ENCODE measurements at regions not wholly inside any gene's neighbourhood (a gene's known extent, or its start where the extent isn't known, plus 50 kb on each side); places are given as distances from the start of the nearest gene placed in this dataset.

DNA sequence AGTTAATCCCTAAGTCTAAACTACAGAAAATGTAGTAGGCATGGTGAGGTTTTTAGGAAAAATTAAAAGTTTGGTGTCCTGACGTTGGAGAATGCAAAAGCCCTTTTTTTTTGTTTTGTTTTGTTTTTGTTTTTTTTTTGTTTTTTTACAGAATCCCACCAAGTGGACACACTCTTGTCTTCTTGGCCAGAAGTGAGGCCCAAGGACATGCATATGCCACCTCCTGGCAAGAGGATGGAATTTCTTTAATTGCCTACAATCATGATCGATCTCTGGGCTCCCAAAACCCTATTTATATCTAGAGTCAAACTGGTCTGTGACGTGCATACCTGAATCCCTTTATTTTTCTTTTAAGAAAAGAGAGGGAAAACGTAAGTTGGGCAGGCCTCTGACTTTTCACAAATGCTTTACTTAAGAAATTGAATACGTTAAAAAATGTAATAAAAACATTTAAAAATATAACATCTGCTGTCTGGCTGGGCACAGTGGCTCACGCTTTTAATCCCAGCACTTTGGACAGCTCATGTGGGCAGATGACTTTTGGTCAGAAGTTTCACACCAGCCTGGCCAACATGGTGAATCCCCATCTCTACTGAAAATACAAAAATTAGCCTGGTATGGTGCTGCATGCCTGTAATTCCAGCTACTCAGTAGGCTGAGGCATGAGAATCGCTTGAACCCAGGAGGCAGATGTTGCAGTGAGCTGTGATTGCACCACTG is 502.7 kb downstream of the CBLN2 start:
- Mint-ChIP-seq H3K27ac (no peak overlapping the region), H3K36me3 (ENCODE audit: low read depth) (no peaks in the 10 kb centered on the region), H3K9me3 (no peaks in the 10 kb centered on the region), H3K4me3 (no peak overlapping the region), H3K4me1 (no peaks in the 10 kb centered on the region), H3K27me3 (no peaks in the 10 kb centered on the region)
- intact Hi-C loops (cut with micrococcal nuclease) = no loop called here
- DNase-seq = no peak

GRCh38 chr18:72013427-72013850 is 530.7 kb downstream of the CBLN2 start:
- Mint-ChIP-seq H3K4me1 (no peaks in the 10 kb centered on the region), H3K9me3 (no peaks in the 10 kb centered on the region), H3K36me3 (ENCODE audit: low read depth) (no peaks in the 10 kb centered on the region), H3K4me3 (no peak overlapping the region), H3K27me3 (no peaks in the 10 kb centered on the region), H3K27ac (no peak overlapping the region)
- DNase-seq = no peak
- intact Hi-C loops (cut with micrococcal nuclease) = no loop called here

DNA sequence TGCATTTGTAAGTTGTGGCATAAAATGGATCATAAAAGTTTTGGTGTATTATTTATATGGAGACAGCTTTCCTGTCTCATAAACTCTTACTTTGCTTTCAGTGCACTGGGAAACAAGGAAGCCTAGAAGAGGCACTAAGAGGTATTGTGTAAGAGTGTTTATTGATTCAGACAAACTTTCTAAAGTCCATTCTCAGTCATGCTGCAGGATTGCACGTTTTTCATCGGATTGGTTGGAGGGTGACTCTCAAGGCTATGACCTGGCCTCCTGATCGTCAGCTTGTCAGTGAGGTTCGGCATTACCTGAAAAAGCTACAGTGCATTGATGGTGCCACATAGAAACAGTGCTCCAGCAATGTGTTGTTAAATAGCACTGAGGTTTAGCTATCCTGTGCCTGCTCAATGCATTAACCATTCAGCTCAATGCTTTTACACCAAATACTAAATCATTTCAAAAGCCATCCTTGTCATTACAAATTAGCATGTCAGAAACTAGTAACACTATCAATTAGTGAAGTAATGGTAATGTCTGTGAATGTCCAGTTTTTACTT is 545.5 kb downstream of the CBLN2 start:
- DNase-seq = no peak
- no peaks in the 10 kb centered on the region for H3K9me3 Mint-ChIP-seq
- H3K4me3 Mint-ChIP-seq = no peak overlapping the region
- no peaks in the 10 kb centered on the region for H3K4me1 Mint-ChIP-seq
- intact Hi-C loops (cut with micrococcal nuclease) = loop anchor here (5.0 kb wide), 1 partner anchor 49 kb away; no protein-coding TSS in a partner anchor
- no peak overlapping the region for H3K27ac Mint-ChIP-seq
- no peaks in the 10 kb centered on the region for H3K27me3 Mint-ChIP-seq
- H3K36me3 Mint-ChIP-seq (ENCODE audit: low read depth) = no peaks in the 10 kb centered on the region

GRCh38 chr18:71995904-71996465 is 548.2 kb downstream of the CBLN2 start:
- H3K4me1 Mint-ChIP-seq = no peaks in the 10 kb centered on the region
- no peaks in the 10 kb centered on the region for H3K27me3 Mint-ChIP-seq
- no peaks in the 10 kb centered on the region for H3K36me3 Mint-ChIP-seq (ENCODE audit: low read depth)
- intact Hi-C loops (cut with micrococcal nuclease) = loop anchor here (5.0 kb wide), 1 partner anchor 51 kb away; no protein-coding TSS in a partner anchor
- H3K27ac Mint-ChIP-seq = no peak overlapping the region
- H3K9me3 Mint-ChIP-seq = no peaks in the 10 kb centered on the region
- no peak overlapping the region for H3K4me3 Mint-ChIP-seq
- no peak for DNase-seq

GRCh38 chr18:71994273-71994672 is 549.9 kb downstream of the CBLN2 start:
- DNase-seq = no peak
- Mint-ChIP-seq H3K36me3 (ENCODE audit: low read depth) (no peaks in the 10 kb centered on the region), H3K27me3 (no peaks in the 10 kb centered on the region)

GRCh38 chr18:71989616-71990015 is 554.5 kb downstream of the CBLN2 start:
- intact Hi-C loops (cut with micrococcal nuclease) = no loop called here
- no peak overlapping the region for H3K27ac Mint-ChIP-seq
- no peaks in the 10 kb centered on the region for H3K9me3 Mint-ChIP-seq
- no peaks in the 10 kb centered on the region for H3K27me3 Mint-ChIP-seq
- no peak overlapping the region for H3K4me3 Mint-ChIP-seq
- DNase-seq = no peak
- no peaks in the 10 kb centered on the region for H3K36me3 Mint-ChIP-seq (ENCODE audit: low read depth)
- H3K4me1 Mint-ChIP-seq = no peaks in the 10 kb centered on the region

More at GRCh38 chr18:71994273-71994672, 549.9 kb downstream of the CBLN2 start:
- intact Hi-C loops (cut with micrococcal nuclease) = no loop called here
- Mint-ChIP-seq H3K9me3 (no peaks in the 10 kb centered on the region), H3K4me1 (no peaks in the 10 kb centered on the region), H3K27ac (no peak overlapping the region), H3K4me3 (no peak overlapping the region)

DNA sequence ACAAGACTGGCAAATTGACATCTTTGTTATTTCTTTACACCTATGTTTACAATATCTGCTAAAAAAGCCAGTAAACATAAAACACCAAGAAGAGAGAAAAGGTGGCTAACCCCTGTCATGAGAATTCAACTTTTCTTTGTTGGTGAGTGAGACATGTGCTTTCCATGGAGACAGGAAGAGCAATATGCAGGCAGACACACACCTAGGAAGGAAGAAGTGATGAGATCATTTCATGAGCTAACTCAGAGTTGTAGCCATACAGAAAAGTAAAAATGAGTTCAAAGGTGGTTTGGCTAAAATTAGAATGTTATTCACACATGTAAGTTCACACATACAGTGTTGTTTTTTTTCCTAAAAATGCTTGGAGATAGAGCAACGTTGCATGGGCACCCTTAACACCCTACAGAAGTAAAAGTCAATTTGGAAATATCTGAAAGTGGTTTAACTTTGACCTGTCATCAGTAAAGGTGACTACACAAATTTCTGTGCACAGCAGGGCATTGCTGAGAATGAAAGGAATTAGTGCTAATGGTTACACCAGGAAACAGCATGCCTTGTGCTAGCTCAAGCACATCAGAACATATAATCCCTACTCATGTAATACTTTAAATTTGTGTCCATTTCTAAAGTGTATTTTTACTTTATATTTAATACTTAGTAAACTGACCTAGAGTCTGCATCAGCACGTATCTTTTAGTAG is 557.6 kb downstream of the CBLN2 start:
- Mint-ChIP-seq H3K27ac (no peak overlapping the region), H3K4me1 (no peaks in the 10 kb centered on the region), H3K36me3 (ENCODE audit: low read depth) (no peaks in the 10 kb centered on the region), H3K27me3 (no peaks in the 10 kb centered on the region), H3K4me3 (no peak overlapping the region), H3K9me3 (no peaks in the 10 kb centered on the region)
- DNase-seq = no peak
- intact Hi-C loops (cut with micrococcal nuclease) = no loop called here

- H3K9me3 Mint-ChIP-seq = no peaks in the 10 kb centered on the region
- H3K4me3 Mint-ChIP-seq = no peak overlapping the region
- intact Hi-C loops (cut with micrococcal nuclease) = no loop called here
- DNase-seq = no peak
- no peaks in the 10 kb centered on the region for H3K4me1 Mint-ChIP-seq
- H3K27me3 Mint-ChIP-seq = no peaks in the 10 kb centered on the region
- H3K36me3 Mint-ChIP-seq (ENCODE audit: low read depth) = no peaks in the 10 kb centered on the region
- no peak overlapping the region for H3K27ac Mint-ChIP-seq
These were observed 567.4 kb downstream of the CBLN2 start for GRCh38 chr18:71976744-71977143.

GRCh38 chr18:71966791-71967190 is 577.4 kb downstream of the CBLN2 start:
- H3K36me3 Mint-ChIP-seq (ENCODE audit: low read depth) = no peaks in the 10 kb centered on the region
- no peak for DNase-seq
- H3K9me3 Mint-ChIP-seq = no peaks in the 10 kb centered on the region
- no peaks in the 10 kb centered on the region for H3K27me3 Mint-ChIP-seq
- intact Hi-C loops (cut with micrococcal nuclease) = no loop called here
- no peak overlapping the region for H3K27ac Mint-ChIP-seq
- H3K4me1 Mint-ChIP-seq = no peaks in the 10 kb centered on the region
- H3K4me3 Mint-ChIP-seq = no peak overlapping the region

DNA sequence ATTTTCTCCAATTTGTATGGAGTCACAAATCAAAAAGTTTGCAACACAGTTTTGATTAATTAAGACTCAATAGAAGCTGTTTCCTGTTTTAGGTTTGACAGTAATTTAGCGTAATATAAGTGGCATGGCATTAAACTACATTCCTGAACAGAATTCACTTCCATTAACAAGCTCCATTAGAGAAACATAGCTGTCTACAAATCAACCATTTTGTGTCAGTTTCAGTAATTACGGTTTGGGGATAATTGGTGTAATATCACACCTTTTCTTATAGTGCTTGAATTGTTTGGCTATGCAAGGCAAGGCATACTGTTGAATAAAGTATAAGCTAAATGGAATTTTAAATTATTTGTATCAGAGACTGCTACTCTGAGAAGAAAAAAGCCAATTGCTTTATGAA is 585.5 kb downstream of the CBLN2 start:
- H3K27ac Mint-ChIP-seq = no peak overlapping the region
- H3K36me3 Mint-ChIP-seq (ENCODE audit: low read depth) = no peaks in the 10 kb centered on the region
- intact Hi-C loops (cut with micrococcal nuclease) = no loop called here
- no peak for DNase-seq
- no peaks in the 10 kb centered on the region for H3K9me3 Mint-ChIP-seq
- H3K4me3 Mint-ChIP-seq = no peak overlapping the region
- no peaks in the 10 kb centered on the region for H3K4me1 Mint-ChIP-seq
- H3K27me3 Mint-ChIP-seq = no peaks in the 10 kb centered on the region

DNA sequence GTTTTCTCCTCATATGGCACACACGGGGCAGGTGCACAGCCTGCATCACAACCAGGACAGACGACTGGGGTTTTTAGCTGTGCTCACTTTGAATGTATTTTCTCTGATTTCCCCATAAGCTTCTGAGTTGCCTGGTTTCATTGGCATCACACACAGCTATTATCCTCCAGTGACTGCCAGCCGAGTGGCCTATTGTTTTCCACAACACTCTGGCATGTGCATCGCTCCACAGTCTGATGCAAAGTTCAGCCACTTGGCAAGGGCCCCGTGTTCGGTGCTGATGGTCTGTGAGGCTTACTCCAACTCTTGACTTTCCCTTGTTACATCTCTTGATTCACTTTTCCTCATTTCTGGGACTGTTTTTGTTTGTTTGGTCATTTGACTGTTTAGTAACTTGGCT is 593.1 kb downstream of the CBLN2 start:
- DNase-seq = no peak
- Mint-ChIP-seq H3K27ac (no peak overlapping the region), H3K4me1 (no peaks in the 10 kb centered on the region), H3K27me3 (no peaks in the 10 kb centered on the region), H3K4me3 (no peak overlapping the region), H3K9me3 (no peaks in the 10 kb centered on the region), H3K36me3 (ENCODE audit: low read depth) (no peaks in the 10 kb centered on the region)
- intact Hi-C loops (cut with micrococcal nuclease) = no loop called here

DNA sequence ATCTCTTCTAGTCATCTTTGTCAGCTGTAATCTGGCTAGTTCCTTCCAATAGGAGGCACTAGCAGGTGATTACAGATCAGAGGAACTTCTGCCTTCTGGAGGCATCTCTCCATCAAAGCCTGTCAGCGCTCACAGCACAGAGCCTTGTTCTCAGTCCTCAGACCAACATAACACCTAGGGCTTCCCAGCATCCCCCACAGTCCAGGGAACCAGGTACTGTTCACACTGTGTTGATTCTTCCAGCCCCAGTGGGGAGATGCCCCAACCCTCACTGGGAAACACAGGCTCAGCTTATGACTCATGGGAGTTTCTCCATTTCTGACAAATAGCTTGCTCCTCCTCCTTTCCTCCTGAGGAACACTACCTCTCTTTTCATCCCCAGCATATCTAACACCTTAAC is 601.7 kb downstream of the CBLN2 start:
- intact Hi-C loops (cut with micrococcal nuclease) = loop anchor here (10.0 kb wide), 1 partner anchor 58 kb away; no protein-coding TSS in a partner anchor

GRCh38 chr18:71939483-71939882 is 604.7 kb downstream of the CBLN2 start:
- Mint-ChIP-seq H3K36me3 (ENCODE audit: low read depth) (no peaks in the 10 kb centered on the region), H3K4me3 (no peak overlapping the region), H3K27ac (no peak overlapping the region), H3K27me3 (no peaks in the 10 kb centered on the region), H3K4me1 (no peaks in the 10 kb centered on the region), H3K9me3 (no peaks in the 10 kb centered on the region)
- DNase-seq = no peak
- intact Hi-C loops (cut with micrococcal nuclease) = no loop called here

More for the DNA sequence above, 601.7 kb downstream of the CBLN2 start:
- no peaks in the 10 kb centered on the region for H3K36me3 Mint-ChIP-seq (ENCODE audit: low read depth)
- no peaks in the 10 kb centered on the region for H3K27me3 Mint-ChIP-seq
- H3K4me3 Mint-ChIP-seq = no peak overlapping the region
- H3K4me1 Mint-ChIP-seq = no peaks in the 10 kb centered on the region
- no peaks in the 10 kb centered on the region for H3K9me3 Mint-ChIP-seq
- no peak for DNase-seq
- H3K27ac Mint-ChIP-seq = no peak overlapping the region

DNA sequence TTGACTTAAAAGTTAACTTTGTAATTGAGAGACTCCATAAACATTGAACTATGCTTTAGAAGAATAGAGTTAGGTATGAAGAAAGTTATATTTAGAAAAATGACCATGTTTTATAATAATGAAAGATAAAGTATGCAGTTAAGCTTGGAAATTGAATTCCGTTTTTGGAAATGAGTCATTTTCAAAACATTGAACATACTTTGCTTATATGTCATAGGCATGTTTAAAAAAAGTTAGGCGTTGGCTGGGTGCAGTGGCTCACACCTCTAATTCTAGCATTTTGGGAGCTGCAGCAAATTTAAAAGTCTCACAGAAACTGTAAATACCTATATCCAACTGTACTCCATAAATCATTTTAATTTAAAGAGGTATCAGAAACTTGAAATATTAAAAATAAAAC is 607.4 kb downstream of the CBLN2 start:
- intact Hi-C loops (cut with micrococcal nuclease) = no loop called here
- no peak for DNase-seq
- Mint-ChIP-seq H3K27ac (no peak overlapping the region), H3K27me3 (no peaks in the 10 kb centered on the region), H3K4me1 (no peaks in the 10 kb centered on the region), H3K9me3 (no peaks in the 10 kb centered on the region), H3K36me3 (ENCODE audit: low read depth) (no peaks in the 10 kb centered on the region), H3K4me3 (no peak overlapping the region)

Data from activated CD4-positive, alpha-beta T cell treated with anti-CD3 and anti-CD28 coated beads, Interleukin-2, amount 10 ng/mL, durations not matched to agents 24 days and 14 days (primary cell).